ENCODE measurements at regions not wholly inside any gene's neighbourhood (a gene's known extent, or its start where the extent isn't known, plus 50 kb on each side); places are given as distances from the start of the nearest gene placed in this dataset.
"Not testable (repeated sequence)": the region's sequence is repeated elsewhere in the genome, so short reads cannot be mapped to it uniquely, and the experiment has no call there.

- no peak for DNase-seq
Observed at GRCh38 chr1:56095696-56096665, 483.4 kb downstream of the PLPP3 start.

GRCh38 chr1:56094168-56094567, 485.2 kb downstream of the PLPP3 start:
- DNase-seq: no peak

DNA sequence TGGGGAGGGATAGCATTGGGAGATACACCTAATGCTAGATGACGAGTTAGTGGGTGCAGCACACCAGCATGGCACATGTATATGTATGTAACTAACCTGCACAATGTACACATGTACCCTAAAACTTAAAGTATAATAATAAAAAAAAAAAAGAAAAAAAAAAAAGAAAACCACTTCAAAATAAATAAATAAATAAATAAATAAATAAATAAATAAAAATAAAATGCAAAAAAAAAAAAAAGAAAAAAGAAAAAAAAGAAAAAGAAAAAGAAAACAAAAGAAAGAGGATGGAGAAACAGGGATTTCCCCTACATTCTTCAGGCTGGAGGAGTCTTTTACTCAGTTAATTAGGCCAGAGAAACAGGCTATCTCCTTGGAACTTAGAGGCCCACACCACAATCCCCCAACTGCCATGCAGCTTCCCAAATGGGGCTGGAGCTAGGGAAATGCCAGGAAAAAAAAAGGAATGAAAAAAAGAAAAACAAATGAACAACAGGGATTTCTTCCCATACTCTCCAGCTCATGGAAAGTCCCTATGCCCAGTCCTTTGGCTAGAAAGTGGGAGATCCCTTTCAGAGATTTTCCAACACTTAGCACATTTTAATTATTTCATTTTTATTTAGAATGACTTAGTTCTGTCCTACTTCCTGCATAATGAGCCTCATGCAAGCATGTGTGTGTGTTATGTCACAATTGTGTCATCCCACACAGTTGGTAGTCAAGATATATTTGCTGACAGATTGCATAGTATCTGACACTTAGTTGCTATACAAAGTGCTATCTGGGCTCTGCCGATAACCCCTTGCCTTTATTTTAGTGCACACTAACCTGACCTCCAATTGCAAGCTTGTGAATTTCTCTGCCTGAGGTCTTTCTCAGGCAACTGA, 486.4 kb downstream of the PLPP3 start:
- DNase-seq: no peak

DNA sequence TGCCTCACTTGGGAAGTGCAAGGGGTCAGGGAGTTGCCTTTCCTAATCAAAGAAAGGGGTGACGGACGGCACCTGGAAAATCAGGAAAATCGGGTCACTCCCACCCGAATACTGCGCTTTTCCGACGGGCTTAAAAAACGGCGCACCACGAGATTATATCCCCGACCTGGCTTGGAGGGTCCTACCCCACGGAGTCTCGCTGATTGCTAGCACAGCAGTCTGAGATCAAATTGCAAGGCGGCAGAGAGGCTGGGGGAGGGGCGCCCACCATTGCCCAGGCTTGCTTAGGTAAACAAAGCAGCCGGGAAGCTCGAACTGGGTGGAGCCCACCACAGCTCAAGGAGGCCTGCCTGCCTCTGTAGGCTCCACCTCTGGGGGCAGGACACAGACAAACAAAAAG, 489.5 kb downstream of the PLPP3 start:
- not testable (repeated sequence) for DNase-seq

DNA sequence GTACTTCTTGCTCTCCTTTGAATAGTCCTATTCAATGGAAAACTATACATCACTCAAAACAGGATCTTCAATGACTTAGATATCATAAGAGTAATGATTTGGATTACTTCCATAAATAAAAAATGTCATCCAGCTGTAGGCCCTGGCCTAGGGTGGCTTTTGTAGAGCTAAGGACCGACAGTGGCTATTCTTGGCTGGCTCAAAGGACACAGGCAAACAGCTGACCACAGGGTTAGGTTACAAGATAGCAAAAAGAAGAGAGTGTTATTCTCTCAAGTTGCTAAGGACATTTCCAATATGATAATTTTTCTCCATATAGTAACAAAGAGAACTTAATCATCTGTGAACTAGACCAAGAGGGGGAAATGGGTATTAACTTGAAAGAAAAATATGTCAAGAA, 495.1 kb downstream of the PLPP3 start:
- DNase-seq: no peak

- DNase-seq: no peak
Observed at GRCh38 chr1:56081736-56082135, 497.6 kb downstream of the PLPP3 start.

DNA sequence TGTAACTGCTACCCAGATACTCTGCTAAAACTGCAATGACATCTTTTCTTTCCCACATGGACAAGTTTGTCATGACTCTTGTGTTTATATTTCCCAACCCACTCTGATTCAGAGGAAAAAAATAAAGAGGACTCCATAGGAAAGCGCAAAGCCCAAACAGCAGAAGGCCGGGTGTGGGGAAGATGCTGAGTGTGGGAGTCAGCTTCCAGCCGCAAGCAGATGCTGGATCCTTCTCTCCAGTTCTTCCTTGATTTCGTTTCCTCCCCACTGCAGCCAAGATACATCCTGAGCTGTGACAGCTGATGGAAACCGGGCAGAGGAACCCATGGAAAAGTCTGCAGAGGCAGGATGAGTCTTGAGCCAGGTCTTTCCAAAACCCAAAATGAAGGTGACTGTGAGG, 498.2 kb downstream of the PLPP3 start:
- DNase-seq: no peak

- DNase-seq: no peak
Observed at GRCh38 chr1:56080123-56080522, 499.2 kb downstream of the PLPP3 start.

GRCh38 chr1:56079391-56079790, 500.0 kb downstream of the PLPP3 start:
- no peak for DNase-seq

- no peak for DNase-seq
Observed at GRCh38 chr1:56077206-56077605, 502.2 kb downstream of the PLPP3 start.

GRCh38 chr1:56074007-56074651, 505.2 kb downstream of the PLPP3 start:
- DNase-seq: no peak

DNA sequence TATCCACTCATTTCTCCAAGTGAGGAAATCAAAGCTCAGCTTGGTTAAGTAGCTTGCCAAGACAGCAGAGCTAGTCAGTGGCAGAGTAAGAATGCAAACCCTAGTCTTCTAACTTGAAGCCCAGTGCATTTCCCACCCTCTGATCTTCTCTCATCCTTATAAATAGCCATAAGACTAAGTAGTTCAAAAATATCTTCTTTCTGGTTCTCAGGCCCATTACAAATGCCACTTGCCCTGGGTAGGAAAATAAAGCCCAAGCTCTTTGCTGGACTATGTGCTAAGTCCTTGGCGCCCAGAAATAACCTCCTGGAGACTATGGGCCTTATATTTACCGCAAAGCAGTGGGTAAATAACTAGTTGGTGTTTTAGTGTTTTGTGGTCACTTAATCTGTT, 505.8 kb downstream of the PLPP3 start:
- no peak for DNase-seq

DNA sequence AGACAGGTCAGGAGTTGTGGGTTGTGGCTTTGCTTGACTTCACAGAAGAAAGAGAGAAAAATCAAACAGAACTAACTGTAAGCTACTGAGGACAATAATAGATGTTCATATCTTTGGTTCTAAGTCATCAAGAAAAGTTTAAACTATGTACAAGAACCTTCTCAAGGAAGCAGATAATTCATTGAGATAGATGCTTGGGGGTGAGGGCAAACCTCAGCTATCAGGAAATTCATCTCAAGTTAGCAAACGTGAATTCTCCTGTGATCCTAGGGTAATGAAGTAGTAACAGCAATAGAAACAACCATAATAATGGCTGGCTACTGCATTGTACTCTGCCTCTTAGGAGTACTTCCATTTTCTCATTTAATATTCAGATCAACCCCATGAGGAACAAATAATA, 506.2 kb downstream of the PLPP3 start:
- no peak for DNase-seq

GRCh38 chr1:56072310-56072709, 507.1 kb downstream of the PLPP3 start:
- no peak for DNase-seq

DNA sequence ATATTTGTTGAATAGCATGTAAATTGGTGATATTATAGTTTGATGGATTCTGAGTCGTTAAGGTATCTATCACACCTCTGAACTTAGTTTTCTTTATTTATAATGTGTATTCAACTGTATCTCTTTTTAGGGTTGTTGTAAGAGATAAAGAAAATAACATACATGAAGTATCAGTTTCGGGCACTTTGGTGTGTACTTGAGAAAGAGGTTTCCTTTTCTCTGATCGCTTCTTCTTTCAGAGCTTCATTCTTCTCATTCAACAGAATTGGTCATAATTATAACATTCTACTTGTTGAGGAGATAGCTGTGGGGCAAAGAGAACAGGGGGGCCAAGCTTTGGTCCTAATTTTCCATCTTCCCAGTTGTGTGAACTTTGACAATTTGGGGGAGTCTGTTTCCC, 508.0 kb downstream of the PLPP3 start:
- no peak for DNase-seq

- DNase-seq: no peak
Observed at GRCh38 chr1:56070601-56071000, 508.8 kb downstream of the PLPP3 start.

DNA sequence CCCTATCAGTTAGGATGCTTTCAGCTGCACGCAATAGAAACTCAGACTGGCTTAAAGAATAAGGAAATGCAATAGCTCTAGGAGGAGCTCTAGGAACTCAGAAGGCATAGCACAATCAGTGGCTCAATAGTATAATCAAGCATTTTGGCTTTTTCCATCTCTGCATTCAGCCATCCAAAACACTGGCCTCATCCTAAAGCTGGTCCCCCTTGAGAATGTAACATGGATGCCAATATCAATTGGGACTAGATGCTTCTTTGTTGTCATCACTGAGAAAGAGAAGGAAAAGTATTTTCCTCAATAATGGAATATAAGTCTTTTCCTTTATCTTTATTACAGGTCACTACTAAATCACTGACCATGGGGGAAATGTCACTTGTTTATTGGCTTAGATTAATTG, 509.5 kb downstream of the PLPP3 start:
- DNase-seq: no peak

GRCh38 chr1:56068908-56069307, 510.5 kb downstream of the PLPP3 start:
- no peak for DNase-seq

DNA sequence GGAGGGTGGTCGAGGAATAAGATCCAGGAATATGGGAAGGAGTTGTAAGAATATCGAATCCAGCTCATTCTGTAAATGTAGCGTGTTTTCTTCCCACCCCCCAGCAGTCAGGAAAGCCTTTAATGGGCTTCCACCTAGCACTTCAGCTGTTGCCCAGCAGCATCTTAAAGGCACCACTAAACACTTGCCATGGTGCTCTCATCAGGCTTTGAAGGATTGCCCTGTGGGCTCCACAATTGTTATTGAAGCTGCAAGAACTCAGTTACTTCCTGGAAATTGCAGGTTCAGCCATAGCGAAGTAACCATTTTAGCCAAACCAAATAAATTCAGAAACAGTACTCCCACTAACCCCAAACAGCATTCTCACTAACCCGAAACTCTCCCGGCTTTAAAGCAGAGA, 511.2 kb downstream of the PLPP3 start:
- DNase-seq: no peak

GRCh38 chr1:56065729-56066128, 513.6 kb downstream of the PLPP3 start:
- no peak for DNase-seq

GRCh38 chr1:56064705-56065104, 514.7 kb downstream of the PLPP3 start:
- no peak for DNase-seq

DNA sequence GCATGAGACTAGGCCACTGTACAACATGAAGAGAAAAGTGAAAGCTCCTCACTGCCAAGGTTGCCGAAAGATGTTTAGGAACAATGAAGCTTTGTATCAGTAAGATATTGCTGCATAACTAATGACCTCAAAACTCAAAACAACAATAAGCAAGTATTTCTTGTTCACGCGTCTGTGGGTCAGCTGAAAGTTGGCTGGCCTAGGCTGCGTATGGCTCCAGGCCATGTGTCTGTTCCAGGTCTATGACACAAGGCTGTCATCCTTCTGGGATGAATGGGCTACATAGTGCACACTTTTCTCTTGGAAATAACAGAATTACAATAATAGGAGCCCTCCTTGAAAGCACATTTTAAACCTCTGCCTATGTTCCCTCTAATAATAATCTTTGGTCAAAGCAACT, 515.9 kb downstream of the PLPP3 start:
- no peak for DNase-seq

- no peak for DNase-seq
Observed at GRCh38 chr1:56062625-56063024, 516.7 kb downstream of the PLPP3 start.

Measured in activated naive CD4-positive, alpha-beta T cell treated with anti-CD3 and anti-CD28 coated beads, Interleukin-2, amount 50 U/mL, for 16 hours (primary cell).